Left kidney (tissue), 1 donor: ENCODE measurements at regions not wholly inside any gene's neighbourhood (a gene's known extent, or its start where the extent isn't known, plus 50 kb on each side); places are given as distances from the start of the nearest gene placed in this dataset.

Experiments used
- DNase-seq: peaks from one replicate; pipeline ENCODE4 v3.0.0-alpha.2; 2013

- no peak for DNase-seq
Observed at GRCh38 chr2:116645155-116645554, 1169.3 kb upstream of the DDX18 start.

- DNase-seq = no peak
Observed at GRCh38 chr2:116668691-116669090, 1145.8 kb upstream of the DDX18 start.

- no peak for DNase-seq
Observed at GRCh38 chr2:116669782-116670181, 1144.7 kb upstream of the DDX18 start.

GRCh38 chr2:116674188-116674587 is 1140.3 kb upstream of the DDX18 start:
- no peak for DNase-seq

GRCh38 chr2:116676776-116677175 is 1137.7 kb upstream of the DDX18 start:
- DNase-seq = no peak

GRCh38 chr2:116680256-116680936 is 1134.1 kb upstream of the DDX18 start:
- no peak for DNase-seq

GRCh38 chr2:116687371-116687770 is 1127.1 kb upstream of the DDX18 start:
- no peak for DNase-seq

GRCh38 chr2:116692988-116693387 is 1121.5 kb upstream of the DDX18 start:
- DNase-seq = no peak

- DNase-seq = no peak
Observed at GRCh38 chr2:116696223-116696622, 1118.3 kb upstream of the DDX18 start.

- DNase-seq = no peak
Observed at GRCh38 chr2:116696903-116697302, 1117.6 kb upstream of the DDX18 start.

- no peak for DNase-seq
Observed at GRCh38 chr2:116706396-116706795, 1108.1 kb upstream of the DDX18 start.

- DNase-seq = no peak
Observed at GRCh38 chr2:116716038-116716437, 1098.5 kb upstream of the DDX18 start.

GRCh38 chr2:116716444-116716843 is 1098.0 kb upstream of the DDX18 start:
- no peak for DNase-seq

- no peak for DNase-seq
Observed at GRCh38 chr2:116717832-116718231, 1096.7 kb upstream of the DDX18 start.

GRCh38 chr2:116718451-116718850 is 1096.0 kb upstream of the DDX18 start:
- no peak for DNase-seq

- no peak for DNase-seq
Observed at GRCh38 chr2:116719836-116720235, 1094.7 kb upstream of the DDX18 start.

- DNase-seq = no peak
Observed at GRCh38 chr2:116724550-116724949, 1089.9 kb upstream of the DDX18 start.

- DNase-seq = no peak
Observed at GRCh38 chr2:116732322-116732721, 1082.2 kb upstream of the DDX18 start.

- no peak for DNase-seq
Observed at GRCh38 chr2:116733699-116734098, 1080.8 kb upstream of the DDX18 start.

GRCh38 chr2:116737951-116738350 is 1076.5 kb upstream of the DDX18 start:
- DNase-seq = no peak

GRCh38 chr2:116747103-116747502 is 1067.4 kb upstream of the DDX18 start:
- no peak for DNase-seq

- DNase-seq = no peak
Observed at GRCh38 chr2:116749994-116750393, 1064.5 kb upstream of the DDX18 start.

GRCh38 chr2:116754381-116755101 is 1060.0 kb upstream of the DDX18 start:
- DNase-seq = no peak

GRCh38 chr2:116761864-116762263 is 1052.6 kb upstream of the DDX18 start:
- no peak for DNase-seq
